GM12872 (cell line): ENCODE measurements at regions not wholly inside any gene's neighbourhood (a gene's known extent, or its start where the extent isn't known, plus 50 kb on each side); places are given as distances from the start of the nearest gene placed in this dataset.

ENCODE experiments used
- CTCF ChIP-seq: IDR thresholded peaks from 3 replicates; pipeline ENCODE4 v1.5.1; 2011; ENCODE audit warnings: low read depth, mild to moderate bottlenecking, low read length, moderate library complexity; ENCODE audit not compliant: insufficient read depth

GRCh38 chr1:201672685-201673084 is 133.8 kb downstream of the NAV1 start:
- TF ChIP-seq CTCF = no peak

DNA sequence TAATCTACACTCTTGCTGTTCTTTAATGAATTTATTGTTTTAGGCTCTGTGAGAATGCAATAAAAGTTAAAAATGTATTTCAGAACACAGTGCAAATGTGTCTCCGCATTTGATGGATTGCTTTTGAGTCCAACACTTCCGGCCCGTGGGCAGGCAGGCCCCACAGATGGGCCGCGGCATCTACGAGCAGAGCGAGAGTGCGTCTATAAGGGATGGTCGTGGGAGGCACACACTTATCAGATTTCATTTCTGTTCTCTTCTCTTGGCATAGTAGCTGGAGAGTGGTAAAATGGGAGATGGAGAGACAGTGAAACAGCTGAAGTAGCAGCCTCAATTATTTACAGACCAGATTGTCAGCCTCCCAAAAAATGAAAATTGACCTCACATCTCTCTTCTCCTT is 134.2 kb downstream of the NAV1 start:
- no peak for TF ChIP-seq CTCF

- TF ChIP-seq CTCF = no peak
These were observed 135.0 kb downstream of the NAV1 start for GRCh38 chr1:201673915-201674314.

- TF ChIP-seq CTCF = no peak
These were observed 136.2 kb downstream of the NAV1 start for GRCh38 chr1:201675143-201675542.

- no peak for TF ChIP-seq CTCF
These were observed 137.3 kb downstream of the NAV1 start for GRCh38 chr1:201676197-201676596.

DNA sequence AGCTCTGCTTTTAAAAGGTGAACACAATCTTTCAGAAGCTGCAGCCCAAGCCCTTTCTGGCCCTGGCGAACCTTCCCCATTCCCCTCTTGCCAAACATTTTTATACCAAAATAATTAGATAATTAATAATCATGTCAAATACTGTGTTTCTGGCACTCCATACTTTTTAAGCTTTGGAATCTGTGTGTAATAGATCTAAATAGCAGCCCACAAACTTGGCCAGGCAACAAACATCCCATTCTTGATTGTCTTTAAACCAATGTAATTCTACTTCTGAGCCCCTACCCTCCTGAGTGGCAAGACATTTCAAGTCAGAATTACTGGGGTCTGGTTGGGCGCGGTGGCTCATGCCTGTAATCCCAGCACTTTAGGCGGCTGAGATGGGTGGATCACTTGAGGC is 137.7 kb downstream of the NAV1 start:
- no peak for TF ChIP-seq CTCF

- no peak for TF ChIP-seq CTCF
These were observed 139.6 kb downstream of the NAV1 start for GRCh38 chr1:201678264-201679101.
